ENCODE measurements at regions not wholly inside any gene's neighbourhood (a gene's known extent, or its start where the extent isn't known, plus 50 kb on each side); places are given as distances from the start of the nearest gene placed in this dataset.

DNA sequence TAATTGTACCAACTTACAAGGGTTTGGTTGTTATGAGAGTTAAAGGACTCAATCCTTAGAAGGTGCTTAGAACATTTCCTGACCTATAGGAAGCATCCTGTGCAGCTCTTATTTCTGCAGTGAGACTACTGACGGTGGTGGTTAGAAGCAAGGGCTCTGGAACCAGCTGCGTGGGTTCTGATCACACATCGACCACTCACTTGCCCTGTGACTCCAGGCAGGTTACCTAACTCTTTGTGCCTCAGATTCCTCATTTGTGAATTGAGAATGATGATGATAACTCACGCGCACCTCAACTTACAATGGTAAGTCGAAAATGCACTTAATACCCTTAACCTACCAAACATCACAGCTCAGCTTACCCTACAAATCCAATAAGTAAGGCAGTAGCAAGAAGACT is 80.7 kb upstream of the SPATA12 start:
- DNase-seq = no peak
- Histone ChIP-seq H3K27me3 (ENCODE audit: insufficient read depth in 3 of 3, low read length in 2 of 3) (no peaks in the 10 kb centered on the region), H3K4me3 (no peak overlapping the region), H3K27ac (no peak overlapping the region), H3K4me1 (no peaks in the 10 kb centered on the region), H3K9me3 (no peaks in the 10 kb centered on the region), H3K36me3 (ENCODE audit: insufficient read depth in 1 of 2, low read depth in 1 of 2) (no peaks in the 10 kb centered on the region)
- intact Hi-C loops (cut with DNase I) = no loop called here
- 80 to 96% (median 88%) methylated on average over 6 of the region's 6 CpGs for WGBS, 3 donors
- TF ChIP-seq, protein P1, sequence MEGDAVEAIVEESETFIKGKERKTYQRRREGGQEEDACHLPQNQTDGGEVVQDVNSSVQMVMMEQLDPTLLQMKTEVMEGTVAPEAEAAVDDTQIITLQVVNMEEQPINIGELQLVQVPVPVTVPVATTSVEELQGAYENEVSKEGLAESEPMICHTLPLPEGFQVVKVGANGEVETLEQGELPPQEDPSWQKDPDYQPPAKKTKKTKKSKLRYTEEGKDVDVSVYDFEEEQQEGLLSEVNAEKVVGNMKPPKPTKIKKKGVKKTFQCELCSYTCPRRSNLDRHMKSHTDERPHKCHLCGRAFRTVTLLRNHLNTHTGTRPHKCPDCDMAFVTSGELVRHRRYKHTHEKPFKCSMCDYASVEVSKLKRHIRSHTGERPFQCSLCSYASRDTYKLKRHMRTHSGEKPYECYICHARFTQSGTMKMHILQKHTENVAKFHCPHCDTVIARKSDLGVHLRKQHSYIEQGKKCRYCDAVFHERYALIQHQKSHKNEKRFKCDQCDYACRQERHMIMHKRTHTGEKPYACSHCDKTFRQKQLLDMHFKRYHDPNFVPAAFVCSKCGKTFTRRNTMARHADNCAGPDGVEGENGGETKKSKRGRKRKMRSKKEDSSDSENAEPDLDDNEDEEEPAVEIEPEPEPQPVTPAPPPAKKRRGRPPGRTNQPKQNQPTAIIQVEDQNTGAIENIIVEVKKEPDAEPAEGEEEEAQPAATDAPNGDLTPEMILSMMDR (IDR thresholded peaks at IDR 0.05) = no peak
- ATAC-seq = no peak

DNA sequence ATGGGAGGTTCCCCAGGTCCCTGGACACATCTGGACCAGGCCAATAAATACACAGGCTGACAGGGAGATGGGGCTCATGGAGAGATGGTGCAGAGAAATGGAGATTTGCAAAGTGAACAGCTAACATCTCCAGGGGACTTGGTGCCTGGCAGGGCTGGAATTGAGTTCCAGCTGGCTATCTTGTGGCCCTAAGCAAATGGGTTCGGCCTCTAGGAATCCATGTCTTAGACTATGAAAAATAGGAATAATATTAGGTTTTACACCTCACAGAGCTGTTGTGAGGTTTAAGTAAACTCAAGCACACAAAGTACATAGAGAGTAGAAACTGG is 82.9 kb upstream of the SPATA12 start:
- DNase-seq (no peak), ATAC-seq (no peak)
- intact Hi-C loops (cut with DNase I) = no loop called here
- Histone ChIP-seq H3K27ac (no peak overlapping the region), H3K4me3 (no peak overlapping the region), H3K4me1 (no peaks in the 10 kb centered on the region), H3K27me3 (ENCODE audit: insufficient read depth in 3 of 3, low read length in 2 of 3) (no peaks in the 10 kb centered on the region), H3K9me3 (no peaks in the 10 kb centered on the region), H3K36me3 (ENCODE audit: insufficient read depth in 1 of 2, low read depth in 1 of 2) (no peaks in the 10 kb centered on the region)
- TF ChIP-seq, protein P1 (IDR thresholded peaks at IDR 0.05) = no peak
- 67 to 100% (median 93%) methylated on average over 1 of the region's 1 CpG for WGBS, 3 donors

DNA sequence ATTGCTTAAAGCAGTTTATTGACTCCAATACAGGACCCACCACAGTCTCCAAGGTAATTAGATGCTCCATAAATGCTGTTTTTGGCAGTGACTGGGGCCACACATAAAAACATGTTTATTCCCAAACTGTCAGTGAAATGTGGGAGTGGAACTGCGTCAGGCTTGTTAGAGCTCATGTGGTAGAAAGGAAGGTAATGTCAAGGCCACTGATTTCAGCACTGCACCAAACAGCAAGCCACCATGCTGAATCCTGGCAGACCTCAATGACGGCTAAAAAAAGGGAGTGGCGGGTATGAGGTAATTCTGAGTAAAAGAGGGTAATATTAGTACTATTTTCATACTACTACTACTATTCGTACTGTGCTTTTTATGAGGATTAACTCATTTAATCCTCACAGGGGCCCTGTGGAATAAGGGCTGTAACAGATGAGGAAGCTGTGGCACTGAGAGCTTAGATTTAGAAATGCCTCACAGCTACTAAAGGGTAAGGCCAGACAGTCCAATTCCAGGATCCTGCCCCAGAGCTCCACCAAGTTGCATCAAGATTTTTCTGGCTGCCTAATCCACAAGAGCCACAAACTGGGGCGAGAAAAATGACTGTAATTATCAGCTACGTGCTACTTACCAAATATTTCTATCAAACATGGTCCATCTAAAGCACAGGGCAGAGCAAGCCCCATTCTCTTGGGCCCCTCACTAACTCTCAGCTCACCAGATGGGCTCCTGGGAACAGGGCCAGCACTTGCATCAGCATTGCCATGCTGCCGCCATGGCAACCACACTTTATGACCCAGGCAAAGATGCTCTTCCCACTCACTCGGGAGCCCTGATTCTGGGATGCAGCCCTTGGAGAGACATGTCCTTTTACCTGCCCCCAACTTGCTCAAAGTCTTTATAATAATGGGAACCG is 83.6 kb upstream of the SPATA12 start:
- no peaks in the 10 kb centered on the region for H3K9me3 ChIP-seq
- H3K27ac ChIP-seq = no peak overlapping the region
- intact Hi-C loops (cut with DNase I) = no loop called here
- no peaks in the 10 kb centered on the region for H3K36me3 ChIP-seq (ENCODE audit: insufficient read depth in 1 of 2, low read depth in 1 of 2)
- H3K4me1 ChIP-seq = no peaks in the 10 kb centered on the region
- no peak overlapping the region for H3K4me3 ChIP-seq
- DNase-seq (no peak), ATAC-seq (no peak)
- H3K27me3 ChIP-seq (ENCODE audit: insufficient read depth in 3 of 3, low read length in 2 of 3) = no peaks in the 10 kb centered on the region
- TF ChIP-seq, protein P1 (IDR thresholded peaks at IDR 0.05) = no peak
- WGBS, 3 donors = 60 to 66% (median 64%) methylated on average over 9 of the region's 9 CpGs

DNA sequence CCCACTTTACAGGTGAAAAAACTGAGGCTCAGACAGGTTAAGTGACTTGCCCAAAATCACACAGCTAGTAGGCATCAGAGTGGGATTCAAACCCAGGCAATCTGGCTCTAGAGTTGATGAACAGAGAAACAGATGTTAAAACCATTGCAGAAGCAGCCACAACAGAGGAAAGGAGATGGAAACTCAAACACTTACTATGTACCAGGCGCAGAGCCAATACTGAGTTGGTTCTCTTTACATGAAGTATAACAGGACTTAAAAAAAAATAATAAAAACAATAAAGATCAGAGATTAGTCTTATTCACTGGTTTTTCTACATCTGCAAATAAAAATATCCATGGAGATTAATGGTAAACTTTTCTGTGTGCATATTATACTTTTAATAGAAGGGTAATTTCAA is 84.9 kb upstream of the SPATA12 start:
- 79 to 81% (median 81%) methylated on average over 1 of the region's 1 CpG for WGBS, 3 donors
- TF ChIP-seq, protein P1 (IDR thresholded peaks at IDR 0.05) = no peak
- intact Hi-C loops (cut with DNase I) = no loop called here
- no peaks in the 10 kb centered on the region for H3K36me3 ChIP-seq (ENCODE audit: insufficient read depth in 1 of 2, low read depth in 1 of 2)
- no peak overlapping the region for H3K27ac ChIP-seq
- no peaks in the 10 kb centered on the region for H3K27me3 ChIP-seq (ENCODE audit: insufficient read depth in 3 of 3, low read length in 2 of 3)
- no peak for DNase-seq
- no peaks in the 10 kb centered on the region for H3K9me3 ChIP-seq
- H3K4me1 ChIP-seq = no peaks in the 10 kb centered on the region
- no peak overlapping the region for H3K4me3 ChIP-seq
- ATAC-seq = no peak
